GM23338 (cell line): ENCODE measurements at regions not wholly inside any gene's neighbourhood (a gene's known extent, or its start where the extent isn't known, plus 50 kb on each side); places are given as distances from the start of the nearest gene placed in this dataset.

Source experiments
- ATAC-seq: fragments of 200-7000 bp; cut with Tn5 transposase; 3 replicates; pipeline ENCODE4 v1.9.1; 2020
- DNase-seq: peaks from one replicate; pipeline ENCODE4 v3.0.0-alpha.2; 2015; ENCODE audit warnings: low spot score
- H2AFZ ChIP-seq: fragments of 200-600 bp; sonication (generic); 2 replicates; pipeline ENCODE4 v1.8.0; 2016; ENCODE audit warnings: antibody characterized with exemption, mild to moderate bottlenecking, moderate library complexity
- H3F3A ChIP-seq: fragments of 200-600 bp; sonication (generic); replicated peaks from 2 replicates; pipeline ENCODE4 v1.8.0; 2017; ENCODE audit warnings: antibody characterized with exemption, mixed run types, low read depth
- H3K27ac ChIP-seq: fragments of 200-600 bp; sonication (generic); 2 replicates; pipeline ENCODE4 v1.6.1; 2016; ENCODE audit warnings: low read depth
- H3K27me3 ChIP-seq: fragments of 200-600 bp; sonication (generic); 2 replicates; pipeline ENCODE4 v1.8.0; 2016; ENCODE audit warnings: mild to moderate bottlenecking, mixed run types, moderate library complexity; ENCODE audit not compliant: insufficient read depth
- H3K36me3 ChIP-seq: fragments of 200-600 bp; sonication (generic); 2 replicates; pipeline ENCODE4 v1.8.0; 2016; ENCODE audit warnings: mild to moderate bottlenecking; ENCODE audit not compliant: insufficient read depth
- H3K4me1 ChIP-seq: fragments of 200-600 bp; sonication (generic); 2 replicates; pipeline ENCODE4 v1.8.0; 2016; ENCODE audit warnings: mild to moderate bottlenecking, moderate library complexity; ENCODE audit not compliant: insufficient read depth
- H3K4me2 ChIP-seq: fragments of 200-600 bp; sonication (generic); 2 replicates; pipeline ENCODE4 v1.7.1; 2017; ENCODE audit warnings: mixed run types
- H3K4me3 ChIP-seq: fragments of 200-600 bp; sonication (generic); 2 replicates; pipeline ENCODE4 v1.6.1; 2016; ENCODE audit warnings: mixed run types
- H3K79me2 ChIP-seq: fragments of 200-600 bp; sonication (generic); replicated peaks from 2 replicates; pipeline ENCODE4 v1.8.0; 2017; ENCODE audit warnings: mild to moderate bottlenecking; ENCODE audit not compliant: insufficient read depth
- H3K9me2 ChIP-seq: fragments of 200-600 bp; sonication (generic); 2 replicates; pipeline ENCODE4 v1.8.0; 2017; ENCODE audit not compliant: insufficient read depth
- H4K20me1 ChIP-seq: fragments of 200-600 bp; sonication (generic); replicated peaks from 2 replicates; pipeline ENCODE4 v1.8.0; 2017; ENCODE audit warnings: mild to moderate bottlenecking; ENCODE audit not compliant: insufficient read depth
- H3K27ac Mint-ChIP-seq: 2 replicates; pipeline ENCODE4 v1.8.0; 2020; ENCODE audit warnings: inconsistent platforms, mild to moderate bottlenecking, moderate library complexity, mixed read lengths
- H3K27me3 Mint-ChIP-seq: 3 replicates; pipeline ENCODE4 v1.8.0; 2022; ENCODE audit warnings: low read depth, mild to moderate bottlenecking, moderate library complexity, mixed read lengths, inconsistent platforms; ENCODE audit not compliant: insufficient read depth, poor library complexity
- H3K36me3 Mint-ChIP-seq: 3 replicates; pipeline ENCODE4 v1.8.0; 2021; ENCODE audit warnings: low read depth, mild to moderate bottlenecking, inconsistent platforms, moderate library complexity, mixed read lengths
- H3K4me1 Mint-ChIP-seq: 3 replicates; pipeline ENCODE4 v1.8.0; 2020; ENCODE audit warnings: mild to moderate bottlenecking, inconsistent platforms, mixed read lengths
- H3K4me3 Mint-ChIP-seq: 3 replicates; pipeline ENCODE4 v1.8.0; 2021; ENCODE audit warnings: moderate library complexity, mild to moderate bottlenecking, inconsistent platforms, mixed read lengths
- H3K9me3 Mint-ChIP-seq: 3 replicates; pipeline ENCODE4 v1.8.0; 2020; ENCODE audit warnings: moderate library complexity, mild to moderate bottlenecking, inconsistent platforms, mixed read lengths
- CREB1 ChIP-seq: fragments of 250-450 bp; sonication (Bioruptor Pico); IDR thresholded peaks from 2 replicates; pipeline ENCODE4 v1.5.0; 2020; ENCODE audit warnings: low read depth, mild to moderate bottlenecking, moderate library complexity
- EZH2 ChIP-seq: fragments of 200-600 bp; sonication (generic); IDR thresholded peaks from one replicate; pipeline ENCODE4 v1.8.0; 2017; ENCODE audit warnings: antibody characterized with exemption, mild to moderate bottlenecking, low read depth; ENCODE audit not compliant: unreplicated experiment
- JUNB ChIP-seq: IDR thresholded peaks from one replicate; pipeline ENCODE4 v1.6.1; 2016; ENCODE audit warnings: antibody characterized with exemption; ENCODE audit not compliant: unreplicated experiment
- NANOG ChIP-seq: IDR thresholded peaks from 2 replicates; pipeline ENCODE4 v1.6.1; 2016; ENCODE audit warnings: antibody characterized with exemption, borderline replicate concordance
- POLR2AphosphoS5 ChIP-seq: IDR thresholded peaks from 2 replicates; pipeline ENCODE4 v1.6.1; 2016; ENCODE audit warnings: antibody characterized with exemption, low read depth
- STAT1 ChIP-seq: IDR thresholded peaks from one replicate; pipeline ENCODE4 v1.6.1; 2016; ENCODE audit warnings: antibody characterized with exemption; ENCODE audit not compliant: unreplicated experiment
- ZNF114 ChIP-seq: fragments of 250-450 bp; sonication (Bioruptor Pico); IDR thresholded peaks from 2 replicates; pipeline ENCODE4 v1.5.0; 2020; ENCODE audit warnings: mild to moderate bottlenecking, moderate library complexity
- ZNF331 ChIP-seq: fragments of 250-450 bp; sonication (Bioruptor Pico); IDR thresholded peaks from 2 replicates; pipeline ENCODE4 v1.5.0; 2020; ENCODE audit warnings: low read depth, mild to moderate bottlenecking, moderate library complexity
- ZNF462 ChIP-seq: fragments of 250-450 bp; sonication (Bioruptor Pico); IDR thresholded peaks from 2 replicates; pipeline ENCODE4 v1.5.0; 2020; ENCODE audit warnings: mild to moderate bottlenecking, moderate library complexity
- TF ChIP-seq, protein P1 (sequence below): IDR thresholded peaks from one replicate; pipeline ENCODE4 v1.6.1; 2018; ENCODE audit warnings: antibody characterized with exemption; ENCODE audit not compliant: unreplicated experiment
- TF ChIP-seq, protein P2 (sequence below), 2 experiments: fragments of 200-600 bp in 1 of 2; sonication (generic) in 1 of 2; conservative IDR thresholded peaks; 2 replicates each; pipeline versions ENCODE4 v1.5.1 to v1.6.1; 2016 to 2017; ENCODE audit warnings: antibody characterized with exemption in 2 of 2, low read depth in 2 of 2, mild to moderate bottlenecking in 2 of 2, moderate library complexity in 1 of 2

- peaks cover 15% of the 10 kb centered on the region for H3K27me3 Mint-ChIP-seq
- no peak for TF ChIP-seq NANOG
- TF ChIP-seq ZNF114 (CRISPR knock-in tag), result no peak
- no peak for TF ChIP-seq EZH2
- no peak for TF ChIP-seq POLR2AphosphoS5
- TF ChIP-seq, protein P1, sequence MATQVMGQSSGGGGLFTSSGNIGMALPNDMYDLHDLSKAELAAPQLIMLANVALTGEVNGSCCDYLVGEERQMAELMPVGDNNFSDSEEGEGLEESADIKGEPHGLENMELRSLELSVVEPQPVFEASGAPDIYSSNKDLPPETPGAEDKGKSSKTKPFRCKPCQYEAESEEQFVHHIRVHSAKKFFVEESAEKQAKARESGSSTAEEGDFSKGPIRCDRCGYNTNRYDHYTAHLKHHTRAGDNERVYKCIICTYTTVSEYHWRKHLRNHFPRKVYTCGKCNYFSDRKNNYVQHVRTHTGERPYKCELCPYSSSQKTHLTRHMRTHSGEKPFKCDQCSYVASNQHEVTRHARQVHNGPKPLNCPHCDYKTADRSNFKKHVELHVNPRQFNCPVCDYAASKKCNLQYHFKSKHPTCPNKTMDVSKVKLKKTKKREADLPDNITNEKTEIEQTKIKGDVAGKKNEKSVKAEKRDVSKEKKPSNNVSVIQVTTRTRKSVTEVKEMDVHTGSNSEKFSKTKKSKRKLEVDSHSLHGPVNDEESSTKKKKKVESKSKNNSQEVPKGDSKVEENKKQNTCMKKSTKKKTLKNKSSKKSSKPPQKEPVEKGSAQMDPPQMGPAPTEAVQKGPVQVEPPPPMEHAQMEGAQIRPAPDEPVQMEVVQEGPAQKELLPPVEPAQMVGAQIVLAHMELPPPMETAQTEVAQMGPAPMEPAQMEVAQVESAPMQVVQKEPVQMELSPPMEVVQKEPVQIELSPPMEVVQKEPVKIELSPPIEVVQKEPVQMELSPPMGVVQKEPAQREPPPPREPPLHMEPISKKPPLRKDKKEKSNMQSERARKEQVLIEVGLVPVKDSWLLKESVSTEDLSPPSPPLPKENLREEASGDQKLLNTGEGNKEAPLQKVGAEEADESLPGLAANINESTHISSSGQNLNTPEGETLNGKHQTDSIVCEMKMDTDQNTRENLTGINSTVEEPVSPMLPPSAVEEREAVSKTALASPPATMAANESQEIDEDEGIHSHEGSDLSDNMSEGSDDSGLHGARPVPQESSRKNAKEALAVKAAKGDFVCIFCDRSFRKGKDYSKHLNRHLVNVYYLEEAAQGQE, result no peak
- TF ChIP-seq, protein P2, sequence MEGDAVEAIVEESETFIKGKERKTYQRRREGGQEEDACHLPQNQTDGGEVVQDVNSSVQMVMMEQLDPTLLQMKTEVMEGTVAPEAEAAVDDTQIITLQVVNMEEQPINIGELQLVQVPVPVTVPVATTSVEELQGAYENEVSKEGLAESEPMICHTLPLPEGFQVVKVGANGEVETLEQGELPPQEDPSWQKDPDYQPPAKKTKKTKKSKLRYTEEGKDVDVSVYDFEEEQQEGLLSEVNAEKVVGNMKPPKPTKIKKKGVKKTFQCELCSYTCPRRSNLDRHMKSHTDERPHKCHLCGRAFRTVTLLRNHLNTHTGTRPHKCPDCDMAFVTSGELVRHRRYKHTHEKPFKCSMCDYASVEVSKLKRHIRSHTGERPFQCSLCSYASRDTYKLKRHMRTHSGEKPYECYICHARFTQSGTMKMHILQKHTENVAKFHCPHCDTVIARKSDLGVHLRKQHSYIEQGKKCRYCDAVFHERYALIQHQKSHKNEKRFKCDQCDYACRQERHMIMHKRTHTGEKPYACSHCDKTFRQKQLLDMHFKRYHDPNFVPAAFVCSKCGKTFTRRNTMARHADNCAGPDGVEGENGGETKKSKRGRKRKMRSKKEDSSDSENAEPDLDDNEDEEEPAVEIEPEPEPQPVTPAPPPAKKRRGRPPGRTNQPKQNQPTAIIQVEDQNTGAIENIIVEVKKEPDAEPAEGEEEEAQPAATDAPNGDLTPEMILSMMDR (conservative IDR thresholded peaks at IDR 0.05; ENCODE audit: low read depth in 2 of 2), result no peak
- TF ChIP-seq CREB1, result no peak
- TF ChIP-seq ZNF331 (CRISPR knock-in tag), result no peak
- no peaks in the 10 kb centered on the region for H3K79me2 ChIP-seq
- H3F3A ChIP-seq, result no peaks in the 10 kb centered on the region
- H3K36me3 Mint-ChIP-seq, result no peaks in the 10 kb centered on the region
- H3K27ac ChIP-seq, result no peak overlapping the region
- H3K9me3 Mint-ChIP-seq, result no peaks in the 10 kb centered on the region; the same call in 1 of the 3 replicates
- DNase-seq (no peak), ATAC-seq (no peak)
- H3K36me3 ChIP-seq, result no peaks in the 10 kb centered on the region
- no peak overlapping the region for H3K4me3 ChIP-seq
- H3K27ac Mint-ChIP-seq, result no peak overlapping the region
- H4K20me1 ChIP-seq, result no peaks in the 10 kb centered on the region
- no peak overlapping the region for H3K4me2 ChIP-seq
- H2AFZ ChIP-seq, result no peak overlapping the region
- no peak overlapping the region for H3K4me3 Mint-ChIP-seq
- no peaks in the 10 kb centered on the region for H3K9me2 ChIP-seq
- H3K27me3 ChIP-seq, result no peaks in the 10 kb centered on the region
- peaks cover 7% of the 10 kb centered on the region for H3K4me1 Mint-ChIP-seq
- no peaks in the 10 kb centered on the region for H3K4me1 ChIP-seq
Measured at GRCh38 chr20:63124092-63124781, 91.7 kb downstream of the YTHDF1 start.

- Mint-ChIP-seq H3K9me3 (no peaks in the 10 kb centered on the region; the same call in 1 of the 3 replicates), H3K4me1 (peaks cover 6% of the 10 kb centered on the region), H3K27ac (no peak overlapping the region), H3K36me3 (no peaks in the 10 kb centered on the region; the same call in 2 of the 3 replicates), H3K4me3 (no peak overlapping the region), H3K27me3 (peaks cover 20% of the 10 kb centered on the region)
- H3K27ac ChIP-seq, result no peak overlapping the region
- H3K79me2 ChIP-seq, result no peaks in the 10 kb centered on the region
- no peak overlapping the region for H3K4me2 ChIP-seq
- no peaks in the 10 kb centered on the region for H4K20me1 ChIP-seq
- H3K9me2 ChIP-seq, result no peaks in the 10 kb centered on the region
- H3K27me3 ChIP-seq, result no peaks in the 10 kb centered on the region
- no peaks in the 10 kb centered on the region for H3K4me1 ChIP-seq
- ATAC-seq (no peak), DNase-seq (no peak)
- no peak overlapping the region for H2AFZ ChIP-seq
- H3K4me3 ChIP-seq, result no peak overlapping the region
- H3F3A ChIP-seq, result no peaks in the 10 kb centered on the region
- H3K36me3 ChIP-seq, result no peaks in the 10 kb centered on the region
- TF ChIP-seq EZH2 (no peak), ZNF462 (CRISPR knock-in tag) (no peak), CREB1 (no peak), JUNB (no peak), STAT1 (no peak)
Measured at GRCh38 chr20:63123331-63123741, 92.6 kb downstream of the YTHDF1 start.
